Neural progenitor cell (in vitro differentiated cells): ENCODE measurements at regions not wholly inside any gene's neighbourhood (a gene's known extent, or its start where the extent isn't known, plus 50 kb on each side); places are given as distances from the start of the nearest gene placed in this dataset.

Experiments
- CTCF ChIP-seq: fragments of 200-600 bp; sonication (generic); IDR thresholded peaks from 2 replicates; pipeline ENCODE4 v1.5.1; 2017; ENCODE audit warnings: antibody characterized with exemption, mild to moderate bottlenecking
- EZH2phosphoT487 ChIP-seq: fragments of 200-600 bp; sonication (generic); IDR thresholded peaks from 2 replicates; pipeline ENCODE4 v1.6.1; 2017; ENCODE audit warnings: antibody characterized with exemption

GRCh38 chr6:18314317-18314997 lies 50.1 kb upstream of the DEK start:
- TF ChIP-seq EZH2phosphoT487 (no peak), CTCF (no peak)
